22Rv1 (cell line): ENCODE measurements at regions not wholly inside any gene's neighbourhood (a gene's known extent, or its start where the extent isn't known, plus 50 kb on each side); places are given as distances from the start of the nearest gene placed in this dataset.

Source experiments
- H3K27ac ChIP-seq: fragments of 450-650 bp; 2 replicates; pipeline ENCODE4 v1.5.1; 2017
- CTCF ChIP-seq: fragments of 450-650 bp; IDR thresholded peaks from 2 replicates; pipeline ENCODE4 v1.5.1; 2017; ENCODE audit warnings: mild to moderate bottlenecking
- ZFX ChIP-seq: fragments of 450-650 bp; IDR thresholded peaks from 2 replicates; pipeline ENCODE4 v1.6.1; 2017; ENCODE audit warnings: antibody characterized with exemption, borderline replicate concordance

GRCh38 chr2:74050151-74050550 is 65.4 kb downstream of the TET3 start:
- TF ChIP-seq CTCF = no peak
- TF ChIP-seq ZFX = no peak
- H3K27ac ChIP-seq = no peak overlapping the region

GRCh38 chr2:74051504-74051903 is 66.8 kb downstream of the TET3 start:
- TF ChIP-seq CTCF = no peak
- no peak for TF ChIP-seq ZFX
- H3K27ac ChIP-seq = no peak overlapping the region

- H3K27ac ChIP-seq = no peak overlapping the region
- TF ChIP-seq CTCF (no peak), ZFX (no peak)
Measured at GRCh38 chr2:74052732-74053710, 68.3 kb downstream of the TET3 start.

- H3K27ac ChIP-seq = no peak overlapping the region
- TF ChIP-seq ZFX = no peak
- TF ChIP-seq CTCF = no peak
Measured at GRCh38 chr2:74053959-74054715, 69.4 kb downstream of the TET3 start.

GRCh38 chr2:74059137-74059775 is 74.5 kb downstream of the TET3 start:
- H3K27ac ChIP-seq = no peak overlapping the region
- TF ChIP-seq CTCF (no peak), ZFX (no peak)

- TF ChIP-seq CTCF (no peak), ZFX (no peak)
- no peak overlapping the region for H3K27ac ChIP-seq
Measured at GRCh38 chr2:74063486-74063885, 78.8 kb downstream of the TET3 start.
